Right lobe of liver (tissue), 4 donors: ENCODE measurements at regions not wholly inside any gene's neighbourhood (a gene's known extent, or its start where the extent isn't known, plus 50 kb on each side); places are given as distances from the start of the nearest gene placed in this dataset.

Source experiments
- POLR2A ChIP-seq: fragments of 450-650 bp; IDR thresholded peaks from one replicate; pipeline ENCODE4 v1.6.1; 2017; ENCODE audit warnings: antibody characterized with exemption, mild to moderate bottlenecking
- TF ChIP-seq, protein P1 (sequence below), 4 donors: fragments of 200-600 bp in 3 of 4; fragments of 450-650 bp in 1 of 4; IDR thresholded peaks; one replicate each; pipeline versions ENCODE4 v1.5.1 to v1.8.0; 2016 to 2022; ENCODE audit warnings: antibody characterized with exemption in 4 of 4, mild to moderate bottlenecking in 2 of 4
- donor health status: DM: no; HTN: no; CAD: no.
- donor health status: DM: no; HTN: no; CAD: no.
- donor health status: DM: no; HTN: yes; CAD: no.

DNA sequence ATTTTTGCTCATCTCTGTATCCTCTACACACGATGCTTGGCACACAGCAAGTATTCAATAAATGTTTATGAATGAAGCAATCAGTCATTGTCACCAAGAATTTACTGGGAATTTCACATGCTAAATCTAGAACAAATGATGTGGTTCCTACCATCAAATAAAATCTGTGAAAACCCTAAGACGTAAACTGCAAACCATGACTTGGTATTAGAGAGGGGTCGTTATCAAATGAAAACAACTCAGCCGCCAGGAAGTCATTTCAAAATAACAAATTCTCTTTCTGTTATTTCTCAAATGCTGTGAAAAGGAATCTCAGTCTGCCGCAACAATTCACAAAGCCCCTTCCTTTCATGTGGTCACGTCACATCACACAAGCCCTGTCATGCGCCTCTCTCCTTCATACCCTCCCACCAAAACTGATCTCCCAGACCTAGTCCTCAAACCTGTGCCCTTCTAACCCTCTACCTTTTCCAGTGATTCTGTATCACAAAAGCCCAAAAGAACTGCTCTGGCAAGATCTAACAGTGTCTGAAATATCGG, 173.6 kb downstream of the DEPDC1B start:
- no peak for TF ChIP-seq POLR2A
- TF ChIP-seq, protein P1, sequence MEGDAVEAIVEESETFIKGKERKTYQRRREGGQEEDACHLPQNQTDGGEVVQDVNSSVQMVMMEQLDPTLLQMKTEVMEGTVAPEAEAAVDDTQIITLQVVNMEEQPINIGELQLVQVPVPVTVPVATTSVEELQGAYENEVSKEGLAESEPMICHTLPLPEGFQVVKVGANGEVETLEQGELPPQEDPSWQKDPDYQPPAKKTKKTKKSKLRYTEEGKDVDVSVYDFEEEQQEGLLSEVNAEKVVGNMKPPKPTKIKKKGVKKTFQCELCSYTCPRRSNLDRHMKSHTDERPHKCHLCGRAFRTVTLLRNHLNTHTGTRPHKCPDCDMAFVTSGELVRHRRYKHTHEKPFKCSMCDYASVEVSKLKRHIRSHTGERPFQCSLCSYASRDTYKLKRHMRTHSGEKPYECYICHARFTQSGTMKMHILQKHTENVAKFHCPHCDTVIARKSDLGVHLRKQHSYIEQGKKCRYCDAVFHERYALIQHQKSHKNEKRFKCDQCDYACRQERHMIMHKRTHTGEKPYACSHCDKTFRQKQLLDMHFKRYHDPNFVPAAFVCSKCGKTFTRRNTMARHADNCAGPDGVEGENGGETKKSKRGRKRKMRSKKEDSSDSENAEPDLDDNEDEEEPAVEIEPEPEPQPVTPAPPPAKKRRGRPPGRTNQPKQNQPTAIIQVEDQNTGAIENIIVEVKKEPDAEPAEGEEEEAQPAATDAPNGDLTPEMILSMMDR (IDR thresholded peaks at IDR 0.05): no peak
